ENCODE measurements at regions not wholly inside any gene's neighbourhood (a gene's known extent, or its start where the extent isn't known, plus 50 kb on each side); places are given as distances from the start of the nearest gene placed in this dataset.

DNA sequence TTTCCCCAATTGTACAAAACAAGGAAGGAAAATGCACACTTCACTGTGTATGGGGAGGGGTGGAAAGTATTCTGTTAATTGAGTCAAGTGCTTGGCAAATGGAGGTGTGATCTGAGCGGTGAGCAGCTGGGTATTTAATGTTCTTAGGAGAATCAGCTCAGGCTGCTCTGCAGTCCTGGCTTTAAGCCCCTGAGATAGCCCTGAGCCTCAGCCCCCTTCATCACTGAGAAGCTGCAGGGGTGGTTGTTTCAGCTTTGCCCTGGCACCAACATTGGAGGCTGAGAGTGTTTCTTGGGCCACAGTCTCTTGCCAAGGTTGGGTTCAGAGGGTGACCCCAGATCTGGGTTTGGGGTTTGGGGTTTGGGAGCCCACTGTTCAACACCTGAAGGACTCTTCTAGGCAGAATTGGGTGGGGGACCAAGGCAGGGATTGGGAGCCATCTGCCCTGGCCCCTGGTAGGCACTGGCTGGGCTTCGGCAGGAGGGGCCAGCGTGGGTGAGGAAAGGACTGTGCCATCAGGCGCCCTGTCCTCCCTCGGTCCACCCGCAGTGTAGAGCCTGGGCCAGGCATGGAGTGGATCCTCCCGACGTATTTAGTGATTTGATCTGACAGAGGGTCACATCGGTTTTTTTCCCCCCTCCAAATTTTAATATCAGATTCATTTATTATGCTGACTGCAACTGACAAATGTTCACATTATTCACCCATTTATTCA lies 66.7 kb upstream of the ZNF536 start:
- no peak for ATAC-seq (ENCODE audit: low FRiP score)
- no peak for TF ChIP-seq CTCF (IDR thresholded peaks at IDR 0.05)
- no peak for DNase-seq (ENCODE audit: low spot score)

GRCh38 chr19:30307191-30307974 lies 64.8 kb upstream of the ZNF536 start:
- no peak for DNase-seq (ENCODE audit: low spot score)
- TF ChIP-seq CTCF (IDR thresholded peaks at IDR 0.05): no peak

DNA sequence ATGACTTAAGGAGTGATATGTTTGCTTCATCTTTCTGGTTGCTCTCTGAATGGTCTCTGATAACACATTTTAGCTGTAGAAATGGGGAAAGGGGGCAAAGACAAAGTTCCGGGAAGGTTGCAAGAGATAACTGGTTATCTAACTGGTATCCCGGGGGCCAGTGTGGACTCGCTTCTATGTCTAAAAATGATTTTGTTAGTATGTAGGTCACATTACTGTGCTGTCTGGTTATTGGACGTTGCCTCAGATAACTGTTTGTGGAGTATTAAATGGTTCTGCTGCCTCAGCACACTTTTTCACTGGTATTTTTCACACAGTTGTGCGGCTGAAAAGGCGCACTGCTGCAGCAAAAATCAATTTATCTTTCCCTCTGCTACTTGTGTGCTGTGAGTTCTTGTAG lies 63.0 kb upstream of the ZNF536 start:
- DNase-seq (ENCODE audit: low spot score): no peak
- TF ChIP-seq CTCF (IDR thresholded peaks at IDR 0.05): no peak
- ATAC-seq (ENCODE audit: low FRiP score): no peak

More at GRCh38 chr19:30307191-30307974, 64.8 kb upstream of the ZNF536 start:
- no peak for ATAC-seq (ENCODE audit: low FRiP score)

DNA sequence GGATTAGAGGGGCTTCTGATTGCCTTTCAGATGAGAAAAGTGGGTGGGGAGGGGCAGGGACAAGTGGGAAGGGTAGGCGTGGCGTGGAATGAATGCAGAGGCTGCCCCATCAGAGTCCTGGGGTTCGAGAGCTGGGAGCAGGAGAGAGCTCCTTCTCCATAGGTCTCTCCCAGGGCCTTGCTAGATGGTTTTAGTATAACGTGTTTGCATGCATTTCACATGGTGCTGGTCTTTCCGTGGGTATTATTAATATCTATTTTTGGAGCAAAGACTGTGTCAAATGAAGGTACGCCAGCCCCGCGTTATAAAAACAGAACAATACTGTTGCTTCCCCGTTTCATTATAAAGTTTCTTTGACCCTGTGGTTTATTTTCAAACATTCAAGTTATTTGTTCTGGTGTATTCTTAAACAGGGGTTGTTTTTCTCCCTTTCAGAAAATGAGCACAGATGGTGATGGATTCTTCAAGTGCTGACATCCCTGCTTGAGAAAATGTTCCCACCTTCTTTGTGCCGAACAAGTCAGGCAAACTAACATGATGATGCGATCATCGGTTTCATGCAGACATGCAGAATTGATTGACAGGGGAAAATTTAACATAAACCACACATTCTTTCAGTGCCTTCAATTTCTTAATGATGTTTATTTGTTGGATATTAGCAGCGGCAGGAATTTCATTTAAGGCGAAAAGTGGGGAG lies 62.1 kb upstream of the ZNF536 start:
- DNase-seq (ENCODE audit: low spot score) (no peak), ATAC-seq (ENCODE audit: low FRiP score) (no peak)
- TF ChIP-seq CTCF (IDR thresholded peaks at IDR 0.05): no peak

- DNase-seq (ENCODE audit: low spot score) (no peak), ATAC-seq (ENCODE audit: low FRiP score) (no peak)
- TF ChIP-seq CTCF (IDR thresholded peaks at IDR 0.05): no peak
Observed at GRCh38 chr19:30310602-30311263, 61.5 kb upstream of the ZNF536 start.

GRCh38 chr19:30311911-30312310 lies 60.3 kb upstream of the ZNF536 start:
- TF ChIP-seq CTCF (IDR thresholded peaks at IDR 0.05): no peak
- ATAC-seq (ENCODE audit: low FRiP score) (no peak), DNase-seq (ENCODE audit: low spot score) (no peak)

Data from omental fat pad (tissue), 3 donors.